Suprapubic skin (tissue), 4 donors: ENCODE measurements at regions not wholly inside any gene's neighbourhood (a gene's known extent, or its start where the extent isn't known, plus 50 kb on each side); places are given as distances from the start of the nearest gene placed in this dataset.

Experiments used
- DNase-seq, 2 donors: peaks; one replicate each; pipeline ENCODE4 v3.0.0-alpha.2; 2019; ENCODE audit warnings: low spot score in 2 of 2
- H3K27ac ChIP-seq: fragments of 200-600 bp; sonication (generic); one replicate; pipeline ENCODE4 v1.5.1; 2019
- H3K27me3 ChIP-seq: fragments of 200-600 bp; sonication (generic); one replicate; pipeline ENCODE4 v1.5.1; 2019
- H3K36me3 ChIP-seq: fragments of 200-600 bp; sonication (generic); one replicate; pipeline ENCODE4 v1.5.1; 2019
- H3K4me1 ChIP-seq: fragments of 200-600 bp; sonication (generic); one replicate; pipeline ENCODE4 v1.5.1; 2019
- H3K4me3 ChIP-seq: fragments of 200-600 bp; sonication (generic); one replicate; pipeline ENCODE4 v1.5.1; 2019; ENCODE audit warnings: mild to moderate bottlenecking
- H3K9me3 ChIP-seq: fragments of 200-600 bp; sonication (generic); one replicate; pipeline ENCODE4 v1.5.1; 2019
- EP300 ChIP-seq: sonication (generic); formaldehyde crosslinking; IDR thresholded peaks from one replicate; pipeline ENCODE4 v1.6.1; 2017; ENCODE audit warnings: antibody characterized with exemption
- POLR2A ChIP-seq, 2 donors: fragments of 450-650 bp; IDR thresholded peaks; one replicate each; pipeline ENCODE4 v1.6.1; 2017; ENCODE audit warnings: antibody characterized with exemption in 2 of 2, mild to moderate bottlenecking in 2 of 2, moderate library complexity in 2 of 2
- POLR2AphosphoS5 ChIP-seq, 3 donors: sonication (generic); formaldehyde crosslinking; IDR thresholded peaks; one replicate each; pipeline ENCODE4 v1.6.1; 2017; ENCODE audit warnings: antibody characterized with exemption in 3 of 3
- WGBS: methylation state at CpG from one replicate; pipeline ENCODE4 v1.1.5; 2018; 5-methylcytosine and 5-hydroxymethylcytosine counted together
- TF ChIP-seq, protein P1 (sequence below), 2 donors: fragments of 200-600 bp in 1 of 2; fragments of 450-650 bp in 1 of 2; sonication (generic) in 1 of 2; IDR thresholded peaks; one replicate each; pipeline ENCODE4 v1.5.1; 2016 to 2019; ENCODE audit warnings: antibody characterized with exemption in 2 of 2, mild to moderate bottlenecking in 1 of 2, moderate library complexity in 1 of 2

DNA sequence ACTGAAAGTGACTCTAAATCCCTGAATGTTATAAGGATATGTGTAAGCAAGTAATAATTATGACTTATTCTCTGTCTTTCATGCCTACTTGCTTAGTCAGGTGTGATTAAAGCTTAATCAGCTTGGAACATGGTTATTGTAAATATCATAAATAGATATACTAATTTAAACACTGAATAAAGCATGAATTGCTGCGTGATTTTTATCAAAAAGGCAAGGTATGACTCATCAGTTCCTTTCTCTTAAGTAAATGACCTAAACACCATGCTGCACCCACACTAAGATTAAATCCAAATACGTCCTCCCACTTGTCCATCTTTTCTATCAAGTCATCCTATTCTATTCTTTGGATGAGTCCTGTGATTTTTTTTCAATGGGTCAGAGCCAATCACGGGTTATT is 124.6 kb upstream of the MTAP start:
- no peak overlapping the region for H3K4me3 ChIP-seq

DNA sequence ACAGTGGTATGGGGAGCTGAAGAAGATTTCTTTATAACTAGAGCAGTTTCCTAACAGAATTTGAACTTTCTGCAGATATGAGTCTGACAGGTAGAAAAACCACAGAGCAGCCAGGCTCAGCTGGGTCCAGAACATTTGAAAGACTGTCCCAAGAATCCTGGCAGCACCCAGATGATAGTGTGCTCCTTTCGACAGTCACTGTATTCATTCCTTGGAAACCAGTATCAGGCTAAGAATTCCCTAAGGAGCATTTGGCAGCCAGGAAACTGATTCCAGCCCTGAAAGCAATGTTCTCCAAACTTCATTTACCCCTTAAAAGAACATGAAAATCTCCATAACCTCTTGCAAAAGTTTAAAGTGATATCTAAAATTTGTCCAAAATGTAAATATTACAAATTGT is 123.0 kb upstream of the MTAP start:
- no peaks in the 10 kb centered on the region for H3K9me3 ChIP-seq
- no peaks in the 10 kb centered on the region for H3K36me3 ChIP-seq
- 27% methylated on average over 1 of the region's 1 CpG for WGBS
- DNase-seq = no peak
- no peaks in the 10 kb centered on the region for H3K4me1 ChIP-seq
- H3K27me3 ChIP-seq = no peaks in the 10 kb centered on the region
- TF ChIP-seq POLR2A (IDR thresholded peaks at IDR 0.05) = no peak
- no peak for TF ChIP-seq EP300
- TF ChIP-seq POLR2AphosphoS5 (IDR thresholded peaks at IDR 0.05) = no peak
- TF ChIP-seq, protein P1, sequence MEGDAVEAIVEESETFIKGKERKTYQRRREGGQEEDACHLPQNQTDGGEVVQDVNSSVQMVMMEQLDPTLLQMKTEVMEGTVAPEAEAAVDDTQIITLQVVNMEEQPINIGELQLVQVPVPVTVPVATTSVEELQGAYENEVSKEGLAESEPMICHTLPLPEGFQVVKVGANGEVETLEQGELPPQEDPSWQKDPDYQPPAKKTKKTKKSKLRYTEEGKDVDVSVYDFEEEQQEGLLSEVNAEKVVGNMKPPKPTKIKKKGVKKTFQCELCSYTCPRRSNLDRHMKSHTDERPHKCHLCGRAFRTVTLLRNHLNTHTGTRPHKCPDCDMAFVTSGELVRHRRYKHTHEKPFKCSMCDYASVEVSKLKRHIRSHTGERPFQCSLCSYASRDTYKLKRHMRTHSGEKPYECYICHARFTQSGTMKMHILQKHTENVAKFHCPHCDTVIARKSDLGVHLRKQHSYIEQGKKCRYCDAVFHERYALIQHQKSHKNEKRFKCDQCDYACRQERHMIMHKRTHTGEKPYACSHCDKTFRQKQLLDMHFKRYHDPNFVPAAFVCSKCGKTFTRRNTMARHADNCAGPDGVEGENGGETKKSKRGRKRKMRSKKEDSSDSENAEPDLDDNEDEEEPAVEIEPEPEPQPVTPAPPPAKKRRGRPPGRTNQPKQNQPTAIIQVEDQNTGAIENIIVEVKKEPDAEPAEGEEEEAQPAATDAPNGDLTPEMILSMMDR (IDR thresholded peaks at IDR 0.05) = no peak
- H3K27ac ChIP-seq = no peak overlapping the region
- no peak overlapping the region for H3K4me3 ChIP-seq

More for the DNA sequence above, 124.6 kb upstream of the MTAP start:
- no peaks in the 10 kb centered on the region for H3K27me3 ChIP-seq
- DNase-seq = no peak
- no peaks in the 10 kb centered on the region for H3K9me3 ChIP-seq
- H3K4me1 ChIP-seq = no peaks in the 10 kb centered on the region
- TF ChIP-seq EP300 (no peak), POLR2AphosphoS5 (IDR thresholded peaks at IDR 0.05) (no peak)
- no peak overlapping the region for H3K27ac ChIP-seq
- H3K36me3 ChIP-seq = no peaks in the 10 kb centered on the region
- 46% methylated on average over 3 of the region's 3 CpGs for WGBS

DNA sequence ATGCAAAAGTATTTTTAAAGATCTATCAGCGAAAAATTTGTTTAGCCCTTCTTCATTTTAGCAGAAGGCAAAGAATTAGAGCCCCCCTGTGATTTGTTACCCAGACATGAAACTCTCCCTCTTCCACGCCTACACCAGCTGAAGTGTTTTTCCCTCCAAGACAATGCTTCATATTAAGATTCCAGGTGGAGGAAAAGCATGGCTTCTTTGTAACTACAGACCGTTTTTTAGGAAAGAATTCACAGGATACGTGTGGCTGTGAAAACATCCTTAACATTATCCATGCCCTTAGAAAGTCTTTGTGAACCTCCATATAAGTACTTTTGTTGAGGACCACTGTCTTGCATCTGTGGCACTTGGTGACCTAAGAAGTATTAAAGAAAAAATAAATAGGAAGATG is 121.8 kb upstream of the MTAP start:
- no peak overlapping the region for H3K27ac ChIP-seq

DNA sequence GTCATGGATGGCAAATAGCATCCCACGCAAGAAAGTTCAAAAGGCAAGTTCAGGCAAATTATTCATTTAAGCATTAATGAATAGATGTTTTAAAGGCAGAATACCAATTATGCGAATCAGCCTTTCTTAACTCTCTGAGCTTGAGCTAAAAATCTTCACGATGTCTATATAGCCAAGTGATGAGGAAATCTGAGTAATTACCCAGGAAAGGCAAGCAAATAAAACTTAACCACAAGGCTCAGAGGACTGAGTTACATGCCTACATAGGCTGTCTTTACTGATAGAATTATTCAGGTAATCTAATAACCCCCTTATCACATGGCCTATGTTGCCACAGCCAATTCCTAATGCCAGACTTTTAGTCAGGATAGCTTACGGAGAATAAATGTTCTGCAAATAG is 120.8 kb upstream of the MTAP start:
- WGBS = 59% methylated on average over 4 of the region's 4 CpGs
- H3K27me3 ChIP-seq = no peaks in the 10 kb centered on the region
- H3K4me1 ChIP-seq = peaks cover 10% of the 10 kb centered on the region
- TF ChIP-seq EP300 (no peak), POLR2AphosphoS5 (IDR thresholded peaks at IDR 0.05) (no peak), POLR2A (IDR thresholded peaks at IDR 0.05) (no peak)
- TF ChIP-seq, protein P1 (IDR thresholded peaks at IDR 0.05) = no peak
- no peak overlapping the region for H3K27ac ChIP-seq
- no peak for DNase-seq
- H3K9me3 ChIP-seq = no peaks in the 10 kb centered on the region
- H3K36me3 ChIP-seq = no peaks in the 10 kb centered on the region
- H3K4me3 ChIP-seq = no peak overlapping the region

More for the DNA sequence above, 121.8 kb upstream of the MTAP start:
- WGBS = 86% methylated on average over 4 of the region's 4 CpGs
- H3K4me3 ChIP-seq = no peak overlapping the region
- no peak for DNase-seq
- no peaks in the 10 kb centered on the region for H3K36me3 ChIP-seq
- H3K27me3 ChIP-seq = no peaks in the 10 kb centered on the region
- peaks cover 10% of the 10 kb centered on the region for H3K4me1 ChIP-seq
- TF ChIP-seq, protein P1 (IDR thresholded peaks at IDR 0.05) = no peak
- no peak for TF ChIP-seq EP300
- TF ChIP-seq POLR2AphosphoS5 (IDR thresholded peaks at IDR 0.05) = no peak
- TF ChIP-seq POLR2A (IDR thresholded peaks at IDR 0.05) = no peak
- no peaks in the 10 kb centered on the region for H3K9me3 ChIP-seq

DNA sequence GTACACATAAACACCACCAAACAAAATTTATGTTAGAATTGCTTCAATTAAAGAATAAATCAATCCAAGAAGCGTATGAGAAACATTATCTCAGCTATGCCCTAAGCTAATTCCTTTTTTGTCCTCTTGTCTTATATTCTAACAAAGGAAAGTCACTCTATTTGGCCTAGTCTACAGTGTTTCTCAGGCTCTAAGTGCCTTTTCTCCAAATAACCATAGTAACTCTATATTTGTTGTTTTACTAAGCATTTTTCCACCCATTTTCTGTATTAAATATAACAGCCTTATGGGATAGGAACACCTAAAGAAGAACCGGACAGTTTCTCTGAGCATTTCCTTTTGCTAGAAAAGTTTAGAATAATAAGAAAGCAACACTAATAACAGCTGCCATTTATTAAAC is 120.1 kb upstream of the MTAP start:
- H3K27ac ChIP-seq = no peak overlapping the region
- WGBS = 93% methylated on average over 2 of the region's 2 CpGs
- no peak for DNase-seq
- H3K4me3 ChIP-seq = no peak overlapping the region
- peaks cover 10% of the 10 kb centered on the region for H3K4me1 ChIP-seq
- H3K9me3 ChIP-seq = no peaks in the 10 kb centered on the region
- no peaks in the 10 kb centered on the region for H3K27me3 ChIP-seq
- no peaks in the 10 kb centered on the region for H3K36me3 ChIP-seq
- TF ChIP-seq POLR2AphosphoS5 (IDR thresholded peaks at IDR 0.05) = no peak
- TF ChIP-seq POLR2A (IDR thresholded peaks at IDR 0.05) = no peak
- no peak for TF ChIP-seq EP300
- TF ChIP-seq, protein P1 (IDR thresholded peaks at IDR 0.05) = no peak

DNA sequence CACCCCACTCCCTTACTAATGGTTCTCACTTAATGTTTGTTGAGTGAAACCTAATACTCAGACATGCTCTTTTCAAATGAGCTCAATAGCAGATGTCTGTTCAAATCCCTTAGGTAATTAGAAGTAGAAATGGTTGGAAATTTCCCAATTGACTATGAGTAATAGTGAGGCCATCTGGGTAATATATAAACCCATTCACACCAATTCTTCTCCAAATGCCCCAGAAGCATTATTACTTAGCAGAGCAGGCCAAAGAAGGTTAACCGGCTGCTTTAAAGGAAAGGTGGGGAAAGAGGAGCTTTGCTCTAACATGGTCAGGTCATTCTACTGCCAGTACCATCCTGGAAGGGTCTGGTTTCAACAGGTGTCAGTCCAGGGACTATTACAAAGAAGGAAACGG is 119.5 kb upstream of the MTAP start:
- no peak overlapping the region for H3K27ac ChIP-seq

More for the DNA sequence above, 119.5 kb upstream of the MTAP start:
- H3K36me3 ChIP-seq = no peaks in the 10 kb centered on the region
- peaks cover 14% of the 10 kb centered on the region for H3K4me1 ChIP-seq
- no peaks in the 10 kb centered on the region for H3K27me3 ChIP-seq
- no peaks in the 10 kb centered on the region for H3K9me3 ChIP-seq
- TF ChIP-seq POLR2AphosphoS5 (IDR thresholded peaks at IDR 0.05) (no peak), POLR2A (IDR thresholded peaks at IDR 0.05) (no peak), EP300 (no peak)
- TF ChIP-seq, protein P1 (IDR thresholded peaks at IDR 0.05) = no peak
- no peak overlapping the region for H3K4me3 ChIP-seq
- no peak for DNase-seq
- WGBS = 68% methylated on average over 2 of the region's 2 CpGs
